ES-I3 (cell line): ENCODE measurements at regions not wholly inside any gene's neighbourhood (a gene's known extent, or its start where the extent isn't known, plus 50 kb on each side); places are given as distances from the start of the nearest gene placed in this dataset.

Source experiments
- H3K36me3 ChIP-seq: 2 replicates; pipeline ENCODE4 v1.6.1; 2013; ENCODE audit warnings: mild to moderate bottlenecking, low read length, control low read depth, moderate library complexity; ENCODE audit not compliant: insufficient read depth
- H3K4me1 ChIP-seq: 2 replicates; pipeline ENCODE4 v1.6.1; 2013; ENCODE audit warnings: mild to moderate bottlenecking, control low read depth, low read length; ENCODE audit not compliant: insufficient read depth
- H3K9ac ChIP-seq: 2 replicates; pipeline ENCODE4 v1.6.1; 2013; ENCODE audit warnings: low read depth, mild to moderate bottlenecking, low read length, moderate library complexity
- H3K9me3 ChIP-seq: 2 replicates; pipeline ENCODE4 v1.6.1; 2013; ENCODE audit warnings: mild to moderate bottlenecking, low read length, moderate library complexity; ENCODE audit not compliant: control insufficient read depth, insufficient read depth

DNA sequence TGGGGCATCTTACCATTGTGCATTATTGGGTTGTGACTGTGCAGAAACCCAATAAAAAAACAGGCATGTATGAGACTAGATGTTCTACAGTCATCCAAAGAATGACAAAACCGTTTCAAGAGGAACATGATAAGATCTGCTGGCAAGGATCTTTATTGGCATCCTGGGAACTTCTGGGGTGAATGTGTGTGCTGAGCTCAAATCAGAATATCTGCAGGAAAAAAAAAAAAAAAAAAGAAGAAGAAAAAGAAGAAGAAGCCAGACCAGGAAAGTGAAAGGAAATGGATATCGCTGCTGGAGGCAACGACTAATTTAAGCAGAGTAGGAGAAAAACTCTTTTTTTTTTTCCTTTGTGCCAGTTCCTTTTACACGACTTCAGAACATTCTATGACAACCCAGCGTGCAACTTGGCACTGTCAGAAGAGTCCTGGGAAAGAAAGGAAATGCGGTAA, 484.2 kb upstream of the BOD1L1 start:
- H3K36me3 ChIP-seq = no peaks in the 10 kb centered on the region
- peaks cover 11% of the 10 kb centered on the region; the same call in 1 of the 2 replicates for H3K4me1 ChIP-seq
- H3K9me3 ChIP-seq = peaks cover 6% of the 10 kb centered on the region; the same call in 1 of the 2 replicates
- H3K9ac ChIP-seq = no peak overlapping the region

DNA sequence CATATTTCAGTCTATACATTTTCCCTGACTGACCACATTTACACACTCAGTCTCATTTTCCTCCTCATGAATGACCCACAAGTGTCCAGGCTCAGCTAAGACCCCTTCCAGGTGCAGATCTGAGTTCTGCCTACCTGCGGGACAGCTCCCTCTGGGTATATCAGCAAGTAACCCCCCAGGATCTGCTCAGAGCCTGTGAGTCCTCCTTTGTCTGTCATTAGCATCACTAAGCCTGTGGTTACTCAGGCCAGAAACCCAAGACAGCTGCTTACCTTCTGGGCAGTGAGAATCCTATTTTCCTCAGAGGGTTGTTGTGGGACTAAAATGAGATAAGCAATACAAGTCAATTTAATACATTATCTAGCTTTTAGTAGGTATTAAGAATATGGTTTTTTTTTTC, 487.6 kb upstream of the BOD1L1 start:
- Histone ChIP-seq H3K4me1 (peaks cover 11% of the 10 kb centered on the region; the same call in 1 of the 2 replicates), H3K9me3 (no peaks in the 10 kb centered on the region), H3K36me3 (no peaks in the 10 kb centered on the region), H3K9ac (no peak overlapping the region)

DNA sequence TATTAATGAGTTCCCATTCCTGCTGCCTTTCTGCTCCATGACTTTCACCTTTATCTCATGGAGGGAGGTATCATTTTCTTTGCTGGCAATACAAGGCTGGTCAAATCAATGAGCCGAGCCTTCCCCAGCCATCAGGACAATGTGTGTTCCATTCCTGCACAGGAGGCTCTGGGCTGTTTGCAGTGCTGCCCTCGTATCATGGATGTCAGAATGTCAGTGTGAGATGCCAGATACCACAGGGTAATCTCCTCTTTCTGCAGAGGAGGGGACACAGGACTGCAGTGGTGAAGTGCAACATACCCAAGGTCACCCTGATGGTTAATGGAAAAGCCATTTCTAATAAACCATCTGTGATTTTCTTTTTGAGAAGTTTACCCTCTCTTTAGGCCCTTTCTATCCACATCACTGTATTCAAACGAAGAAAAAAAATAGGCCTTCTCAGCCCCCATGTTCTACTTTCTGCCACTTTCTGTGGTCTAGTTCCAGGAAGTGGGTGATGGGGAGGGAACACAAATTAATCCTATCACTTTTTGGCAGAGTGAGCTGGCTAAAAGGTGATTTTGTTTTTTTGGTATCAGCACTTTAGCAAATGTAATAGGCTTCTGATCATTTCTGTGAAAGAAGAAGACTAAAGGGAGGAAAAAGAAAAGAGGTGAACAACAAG, 490.2 kb upstream of the BOD1L1 start:
- no peaks in the 10 kb centered on the region for H3K36me3 ChIP-seq
- H3K9me3 ChIP-seq = no peaks in the 10 kb centered on the region
- no peak overlapping the region for H3K9ac ChIP-seq
- H3K4me1 ChIP-seq = peaks cover 11% of the 10 kb centered on the region; the same call in 1 of the 2 replicates

DNA sequence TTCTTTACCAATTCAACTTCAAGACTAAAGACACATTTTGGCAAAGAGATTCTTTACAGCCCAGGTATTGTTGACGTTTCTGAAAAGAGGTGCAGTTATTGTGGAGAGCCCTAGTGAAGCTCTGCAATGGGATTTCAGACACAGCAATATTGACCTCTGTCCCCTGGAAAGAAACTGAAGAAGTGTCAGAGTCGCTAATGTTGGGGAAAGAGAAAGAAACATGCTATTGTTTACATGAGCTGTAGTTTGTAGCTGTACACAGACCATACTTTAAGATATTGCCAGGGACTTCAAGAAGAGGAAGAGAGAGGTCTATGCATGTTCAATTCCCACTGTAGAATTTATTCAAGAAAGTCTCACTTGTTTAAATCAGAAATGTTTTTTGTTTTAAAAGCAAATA, 497.3 kb upstream of the BOD1L1 start:
- Histone ChIP-seq H3K9me3 (no peaks in the 10 kb centered on the region), H3K9ac (no peak overlapping the region), H3K4me1 (no peaks in the 10 kb centered on the region), H3K36me3 (no peaks in the 10 kb centered on the region)

DNA sequence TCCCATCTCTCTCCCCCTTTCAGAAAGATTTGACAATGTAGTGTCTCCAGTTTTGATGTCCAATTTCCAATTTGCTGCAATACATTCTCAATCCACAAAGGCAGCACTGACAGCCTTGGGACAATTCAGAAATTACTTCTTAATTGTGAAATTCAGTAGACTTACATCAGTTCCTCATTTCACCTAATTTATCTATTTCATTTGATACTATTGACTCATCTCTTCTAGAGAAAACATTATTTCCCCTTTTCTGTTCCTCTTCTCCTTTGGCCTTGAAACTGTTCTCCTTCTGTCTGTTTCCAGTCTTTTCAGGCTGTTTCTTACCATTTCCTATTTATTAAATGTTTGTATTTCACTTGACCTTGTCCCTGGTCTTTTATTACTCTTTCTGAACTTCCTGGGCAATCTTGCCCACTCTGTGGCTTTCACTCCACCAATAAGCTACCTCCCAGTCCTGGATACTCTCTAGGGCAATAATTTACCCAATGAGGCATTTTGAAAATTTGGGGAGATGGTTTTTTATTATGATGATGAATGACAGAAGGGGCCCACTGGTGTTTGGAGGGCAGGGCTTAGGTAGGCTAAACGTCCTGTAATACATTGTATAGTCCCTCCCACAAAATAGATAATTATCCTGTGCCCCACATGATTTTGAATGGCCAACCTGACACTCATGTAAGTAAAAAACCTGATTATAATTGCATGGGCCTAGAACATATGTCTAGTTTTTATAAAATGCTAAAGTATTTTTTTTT, 498.0 kb upstream of the BOD1L1 start:
- no peaks in the 10 kb centered on the region for H3K9me3 ChIP-seq
- no peak overlapping the region for H3K9ac ChIP-seq
- no peaks in the 10 kb centered on the region for H3K36me3 ChIP-seq
- no peaks in the 10 kb centered on the region for H3K4me1 ChIP-seq

DNA sequence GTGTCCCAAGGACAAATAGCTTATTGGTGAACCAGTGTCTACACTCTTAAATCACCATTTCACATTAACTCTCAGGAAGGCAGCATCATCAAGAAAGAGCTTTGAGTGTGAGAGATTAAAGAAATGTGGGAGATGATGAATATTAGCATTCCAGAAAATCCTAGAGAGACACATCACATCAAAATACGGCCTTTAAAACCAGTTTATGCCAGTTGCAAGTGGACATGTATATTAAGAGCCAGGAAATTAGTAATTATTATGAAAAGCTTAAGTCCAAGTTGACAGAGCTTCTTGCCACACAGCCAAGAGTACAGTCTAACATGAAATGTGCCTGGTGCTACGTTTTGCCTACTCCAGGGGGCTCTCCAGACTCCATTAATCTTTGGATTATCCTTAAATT, 503.0 kb upstream of the BOD1L1 start:
- Histone ChIP-seq H3K9ac (no peak overlapping the region), H3K9me3 (no peaks in the 10 kb centered on the region), H3K36me3 (no peaks in the 10 kb centered on the region), H3K4me1 (no peaks in the 10 kb centered on the region)

DNA sequence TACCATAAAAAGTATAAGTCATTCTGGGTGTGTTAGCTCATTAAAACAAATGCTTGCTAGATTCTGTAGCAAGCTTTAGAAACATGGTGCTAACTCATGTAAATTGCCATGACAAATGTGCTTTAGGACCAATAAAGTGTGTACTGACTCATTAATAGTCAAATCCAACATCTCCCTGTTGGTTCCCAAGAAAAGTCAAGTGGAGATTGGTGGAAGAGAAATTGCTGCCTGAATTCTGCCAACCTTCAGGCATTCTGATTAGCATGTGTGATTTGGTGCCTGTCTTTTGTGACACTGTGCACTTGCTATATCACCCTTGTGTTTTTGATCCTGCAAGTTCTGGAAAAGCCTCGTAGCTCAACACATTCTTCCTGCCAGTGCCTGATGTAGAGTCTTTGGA, 503.8 kb upstream of the BOD1L1 start:
- no peak overlapping the region for H3K9ac ChIP-seq
- no peaks in the 10 kb centered on the region for H3K36me3 ChIP-seq

DNA sequence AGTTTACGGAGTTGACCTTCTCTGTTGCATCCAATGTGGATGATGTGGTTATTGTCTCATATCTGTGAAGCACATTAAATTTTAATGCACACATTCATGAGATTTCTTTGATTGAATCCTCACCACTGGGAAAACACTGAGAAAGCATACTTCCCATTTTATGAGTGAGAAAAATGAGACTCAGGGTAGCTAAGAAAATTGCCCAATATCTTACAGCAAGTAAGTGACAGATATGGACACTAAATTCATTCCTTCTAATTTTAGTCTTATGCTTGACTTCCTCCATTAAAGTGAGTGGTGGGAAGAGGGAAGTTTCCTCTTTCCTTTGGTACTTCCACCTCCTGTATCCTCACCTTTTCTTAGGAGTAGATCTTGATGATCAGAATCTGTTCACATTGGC, 504.8 kb upstream of the BOD1L1 start:
- no peak overlapping the region for H3K9ac ChIP-seq
- no peaks in the 10 kb centered on the region for H3K9me3 ChIP-seq
- no peaks in the 10 kb centered on the region for H3K36me3 ChIP-seq
- H3K4me1 ChIP-seq = no peaks in the 10 kb centered on the region

More for the DNA sequence above, 503.8 kb upstream of the BOD1L1 start:
- H3K4me1 ChIP-seq = no peaks in the 10 kb centered on the region
- H3K9me3 ChIP-seq = no peaks in the 10 kb centered on the region

DNA sequence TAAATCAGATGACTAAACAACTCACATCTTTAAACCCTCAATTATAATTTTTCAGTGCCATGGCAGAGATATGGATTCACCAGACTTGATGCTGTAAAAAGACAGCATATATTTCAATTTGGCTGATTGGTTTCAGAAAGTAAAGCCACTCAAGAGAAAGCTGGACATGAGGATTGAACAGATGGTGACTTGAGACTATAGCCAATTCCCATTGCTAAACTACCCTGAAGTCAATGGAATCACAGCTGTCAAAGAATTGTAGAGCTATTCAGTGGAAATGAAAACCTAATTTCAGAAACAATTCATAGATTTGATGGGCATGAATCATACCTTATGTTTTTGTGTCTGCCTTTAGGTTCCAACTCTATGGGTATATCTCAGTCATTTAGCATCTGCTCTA, 510.6 kb upstream of the BOD1L1 start:
- Histone ChIP-seq H3K36me3 (no peaks in the 10 kb centered on the region), H3K9me3 (no peaks in the 10 kb centered on the region), H3K9ac (no peak overlapping the region), H3K4me1 (no peaks in the 10 kb centered on the region)

DNA sequence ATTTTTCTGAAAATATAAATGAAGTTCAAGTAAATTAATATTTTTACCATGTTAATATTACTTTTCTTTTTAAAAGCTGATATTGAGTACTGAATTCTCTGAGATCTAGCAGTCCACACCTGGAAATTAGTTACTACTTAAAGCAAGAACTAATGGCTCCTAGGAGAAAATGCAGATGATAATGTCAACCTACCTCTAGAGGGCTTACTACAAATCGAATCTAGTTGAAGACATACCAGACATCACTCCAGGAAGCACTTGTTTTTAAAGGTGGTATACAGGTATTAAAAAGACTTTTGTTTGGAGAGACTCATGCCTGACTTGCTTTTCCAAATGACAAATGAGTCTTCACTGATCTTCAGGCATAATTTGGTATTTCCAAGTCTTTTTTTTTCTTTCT, 516.4 kb upstream of the BOD1L1 start:
- H3K9me3 ChIP-seq = no peaks in the 10 kb centered on the region
- no peaks in the 10 kb centered on the region for H3K36me3 ChIP-seq
- H3K4me1 ChIP-seq = no peaks in the 10 kb centered on the region
- no peak overlapping the region for H3K9ac ChIP-seq

DNA sequence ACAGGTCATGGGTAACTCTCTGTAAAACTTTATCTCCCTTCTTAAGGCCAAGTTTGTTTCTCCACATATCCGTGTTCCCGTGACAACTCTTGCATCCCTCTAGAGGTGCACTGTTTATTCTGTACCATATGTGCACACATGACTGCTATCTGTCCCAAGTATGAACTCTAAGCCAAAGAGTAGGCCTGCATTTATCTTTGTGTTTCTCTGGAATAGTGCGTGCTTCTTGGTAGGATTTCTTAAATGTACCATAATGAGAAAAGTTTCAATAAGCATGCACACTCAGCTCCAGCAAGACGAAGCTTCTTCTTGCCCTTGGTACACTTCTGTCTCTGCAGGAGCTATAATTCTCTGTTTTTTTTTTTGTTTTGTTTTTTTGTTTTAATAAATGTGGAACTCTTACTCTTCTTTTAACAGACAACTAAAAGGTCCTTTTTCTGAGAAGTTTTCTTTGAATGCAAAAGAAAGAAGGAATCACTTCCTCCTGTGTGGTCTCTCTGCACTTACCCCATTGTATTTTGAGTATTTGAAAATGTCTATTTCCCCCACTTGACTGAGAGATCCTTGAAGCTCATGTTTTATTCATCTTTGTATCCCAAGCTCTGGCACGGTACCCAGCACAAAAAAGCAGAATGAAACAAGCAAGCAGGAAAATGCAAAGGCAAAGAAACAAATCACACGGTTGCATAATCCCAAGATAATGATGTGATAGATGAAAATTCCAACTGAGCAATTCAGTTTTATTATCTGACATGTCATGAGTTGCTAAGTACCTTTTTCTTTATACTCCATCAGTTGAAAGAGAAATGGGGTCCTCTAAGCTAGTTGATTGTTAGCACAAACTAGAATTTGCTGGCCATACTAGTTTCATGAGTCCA, 521.9 kb upstream of the BOD1L1 start:
- Histone ChIP-seq H3K9me3 (no peaks in the 10 kb centered on the region), H3K9ac (no peak overlapping the region), H3K36me3 (no peaks in the 10 kb centered on the region), H3K4me1 (no peaks in the 10 kb centered on the region)

DNA sequence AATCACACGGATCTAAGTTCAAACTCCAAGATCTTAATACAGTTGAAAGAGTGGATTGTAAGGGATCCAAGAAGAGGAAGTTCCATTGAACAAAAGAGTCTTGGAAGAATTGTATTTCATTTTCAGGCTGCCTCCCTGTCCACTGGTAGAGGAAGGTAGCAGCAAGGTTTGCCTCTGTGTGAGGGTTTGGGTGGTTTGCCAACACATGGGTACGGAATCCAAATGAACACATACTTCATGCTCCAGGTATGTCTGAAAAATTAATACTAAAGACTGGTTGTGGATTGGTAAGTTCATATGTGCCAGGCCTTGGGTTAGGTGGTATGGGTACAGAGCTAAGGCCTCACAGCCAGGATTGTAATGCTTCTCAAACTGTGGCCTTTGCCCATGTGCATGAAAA, 523.6 kb upstream of the BOD1L1 start:
- Histone ChIP-seq H3K4me1 (no peaks in the 10 kb centered on the region), H3K9me3 (no peaks in the 10 kb centered on the region), H3K9ac (no peak overlapping the region), H3K36me3 (no peaks in the 10 kb centered on the region)

DNA sequence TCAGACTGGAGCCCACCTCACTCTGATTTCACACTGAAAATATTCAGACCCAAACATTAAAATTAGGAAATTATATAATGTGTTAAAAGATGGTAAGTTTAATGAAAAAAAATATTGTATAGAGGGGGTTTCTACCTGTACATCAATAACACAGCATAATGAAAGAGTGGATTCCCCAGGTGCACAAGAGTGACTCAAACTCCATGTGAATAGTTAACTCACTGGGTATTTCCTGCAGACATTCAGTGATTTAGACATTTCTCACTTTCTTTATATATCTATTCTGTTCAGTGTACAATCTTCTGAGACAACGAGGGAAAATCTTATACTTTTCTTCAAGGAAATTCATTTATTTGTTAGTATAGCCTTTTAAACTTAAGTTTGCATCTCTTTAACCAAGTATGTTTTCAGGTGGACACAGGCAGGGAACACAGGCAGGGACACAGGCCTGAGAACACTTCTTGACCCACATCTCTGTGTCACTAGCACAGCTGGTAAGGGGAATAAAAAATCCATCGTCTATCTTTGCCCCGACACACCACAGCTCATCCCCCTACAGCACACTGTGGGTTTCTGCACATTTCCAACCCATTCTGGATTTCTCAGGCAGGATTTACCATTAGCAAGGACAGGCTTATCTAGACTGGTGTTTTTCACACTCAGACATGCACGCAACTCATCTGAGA, 525.5 kb upstream of the BOD1L1 start:
- H3K36me3 ChIP-seq = no peaks in the 10 kb centered on the region
- H3K9ac ChIP-seq = no peak overlapping the region
- no peaks in the 10 kb centered on the region for H3K4me1 ChIP-seq
- H3K9me3 ChIP-seq = no peaks in the 10 kb centered on the region

DNA sequence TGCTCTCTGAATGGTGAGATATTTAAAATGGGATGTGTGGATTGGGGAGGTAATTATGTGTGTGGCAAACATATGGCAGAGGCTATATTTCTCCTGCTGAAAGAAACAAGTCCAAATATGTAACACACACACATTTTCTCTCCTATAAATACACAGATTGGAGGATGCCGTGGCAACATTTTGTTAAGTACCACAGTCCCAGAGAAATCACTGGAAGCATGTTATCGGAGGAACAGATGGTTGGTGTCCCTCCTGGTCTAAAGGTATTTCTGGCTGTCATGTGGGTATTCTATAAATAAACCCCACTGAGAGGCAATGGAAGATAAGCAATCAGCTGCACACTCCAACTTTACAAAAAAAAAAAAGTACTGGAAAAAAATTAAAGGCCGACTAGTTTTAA, 528.3 kb upstream of the BOD1L1 start:
- Histone ChIP-seq H3K36me3 (no peaks in the 10 kb centered on the region), H3K9ac (no peak overlapping the region), H3K4me1 (no peaks in the 10 kb centered on the region), H3K9me3 (no peaks in the 10 kb centered on the region)
